Fibroblast of lung (primary cell): ENCODE measurements at regions not wholly inside any gene's neighbourhood (a gene's known extent, or its start where the extent isn't known, plus 50 kb on each side); places are given as distances from the start of the nearest gene placed in this dataset.

Experiments used
- EZH2 ChIP-seq: IDR thresholded peaks from 2 replicates; pipeline ENCODE4 v1.5.1; 2012; ENCODE audit warnings: low read length, control low read depth, mild to moderate bottlenecking; ENCODE audit errors: missing control alignments
- TF ChIP-seq, protein P1 (sequence below), 2 donors: IDR thresholded peaks in 1 of 2; conservative IDR thresholded peaks in 1 of 2; 1 replicate in 1 of 2; 2 replicates in 1 of 2; pipeline ENCODE4 v1.5.1; 2011 to 2012; ENCODE audit warnings: low read length in 2 of 2, control low read depth in 1 of 2, inconsistent platforms in 1 of 2, low read depth in 1 of 2, mild to moderate bottlenecking in 1 of 2

DNA sequence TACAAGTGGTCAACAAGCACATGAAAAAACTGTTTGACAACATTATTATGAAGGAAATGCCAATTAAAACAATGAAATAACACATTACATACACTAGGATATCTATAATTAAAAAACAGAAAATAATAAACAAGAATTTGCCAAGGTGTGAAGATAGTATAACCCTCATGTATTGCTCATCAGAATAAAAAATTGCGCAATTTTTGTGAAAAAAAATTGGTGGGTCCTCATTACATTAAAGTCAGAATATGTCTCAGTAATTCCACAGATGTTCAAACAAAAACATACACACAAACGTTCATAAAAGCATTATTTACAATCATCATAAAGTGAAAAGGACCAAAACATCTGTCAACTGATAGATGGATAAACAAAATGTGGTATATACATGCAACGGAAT lies 63.0 kb upstream of the AR start:
- TF ChIP-seq, protein P1, sequence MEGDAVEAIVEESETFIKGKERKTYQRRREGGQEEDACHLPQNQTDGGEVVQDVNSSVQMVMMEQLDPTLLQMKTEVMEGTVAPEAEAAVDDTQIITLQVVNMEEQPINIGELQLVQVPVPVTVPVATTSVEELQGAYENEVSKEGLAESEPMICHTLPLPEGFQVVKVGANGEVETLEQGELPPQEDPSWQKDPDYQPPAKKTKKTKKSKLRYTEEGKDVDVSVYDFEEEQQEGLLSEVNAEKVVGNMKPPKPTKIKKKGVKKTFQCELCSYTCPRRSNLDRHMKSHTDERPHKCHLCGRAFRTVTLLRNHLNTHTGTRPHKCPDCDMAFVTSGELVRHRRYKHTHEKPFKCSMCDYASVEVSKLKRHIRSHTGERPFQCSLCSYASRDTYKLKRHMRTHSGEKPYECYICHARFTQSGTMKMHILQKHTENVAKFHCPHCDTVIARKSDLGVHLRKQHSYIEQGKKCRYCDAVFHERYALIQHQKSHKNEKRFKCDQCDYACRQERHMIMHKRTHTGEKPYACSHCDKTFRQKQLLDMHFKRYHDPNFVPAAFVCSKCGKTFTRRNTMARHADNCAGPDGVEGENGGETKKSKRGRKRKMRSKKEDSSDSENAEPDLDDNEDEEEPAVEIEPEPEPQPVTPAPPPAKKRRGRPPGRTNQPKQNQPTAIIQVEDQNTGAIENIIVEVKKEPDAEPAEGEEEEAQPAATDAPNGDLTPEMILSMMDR (conservative IDR thresholded peaks at IDR 0.05 in 1 of 2, IDR thresholded peaks at IDR 0.05 in 1 of 2; ENCODE audit: low read depth in 1 of 2, low read length in 2 of 2): no peak
- TF ChIP-seq EZH2: no peak
